ENCODE measurements at regions not wholly inside any gene's neighbourhood (a gene's known extent, or its start where the extent isn't known, plus 50 kb on each side); places are given as distances from the start of the nearest gene placed in this dataset.

- no peak for ATAC-seq
- Mint-ChIP-seq H3K36me3 (no peaks in the 10 kb centered on the region), H3K27ac (no peak overlapping the region), H3K9me3 (no peaks in the 10 kb centered on the region)
- DNase-seq (ENCODE audit: low spot score in 2 of 2), result no peak
Observed at GRCh38 chr6:134866563-134866962, 83.3 kb downstream of the ALDH8A1 start.

GRCh38 chr6:134864558-134864957 is 85.3 kb downstream of the ALDH8A1 start:
- DNase-seq (ENCODE audit: low spot score in 2 of 2) (no peak), ATAC-seq (no peak)
- Mint-ChIP-seq H3K27ac (no peak overlapping the region), H3K9me3 (no peaks in the 10 kb centered on the region), H3K36me3 (no peaks in the 10 kb centered on the region)

GRCh38 chr6:134863763-134864510 is 86.0 kb downstream of the ALDH8A1 start:
- H3K9me3 Mint-ChIP-seq, result no peaks in the 10 kb centered on the region
- DNase-seq (ENCODE audit: low spot score in 2 of 2) (no peak), ATAC-seq (no peak)
- no peaks in the 10 kb centered on the region for H3K36me3 Mint-ChIP-seq
- H3K27ac Mint-ChIP-seq, result no peak overlapping the region

- no peak for DNase-seq (ENCODE audit: low spot score in 2 of 2)
- Mint-ChIP-seq H3K36me3 (no peaks in the 10 kb centered on the region), H3K9me3 (no peaks in the 10 kb centered on the region), H3K27ac (no peak overlapping the region)
- no peak for ATAC-seq
Observed at GRCh38 chr6:134854366-134854765, 95.5 kb downstream of the ALDH8A1 start.

- no peak for ATAC-seq
- no peak overlapping the region for H3K27ac Mint-ChIP-seq
Observed at GRCh38 chr6:134853111-134854055, 96.5 kb downstream of the ALDH8A1 start.

GRCh38 chr6:134851548-134851947 is 98.4 kb downstream of the ALDH8A1 start:
- Mint-ChIP-seq H3K36me3 (no peaks in the 10 kb centered on the region), H3K9me3 (no peaks in the 10 kb centered on the region), H3K27ac (no peak overlapping the region)
- no peak for DNase-seq (ENCODE audit: low spot score in 2 of 2)
- no peak for ATAC-seq

More at GRCh38 chr6:134853111-134854055, 96.5 kb downstream of the ALDH8A1 start:
- Mint-ChIP-seq H3K9me3 (no peaks in the 10 kb centered on the region), H3K36me3 (no peaks in the 10 kb centered on the region)
- DNase-seq (ENCODE audit: low spot score in 2 of 2), result no peak

- DNase-seq (ENCODE audit: low spot score in 2 of 2) (no peak), ATAC-seq (no peak)
- Mint-ChIP-seq H3K36me3 (no peaks in the 10 kb centered on the region), H3K27ac (no peak overlapping the region), H3K9me3 (no peaks in the 10 kb centered on the region)
Observed at GRCh38 chr6:134850721-134851305, 99.1 kb downstream of the ALDH8A1 start.

GRCh38 chr6:134849920-134850447 is 99.9 kb downstream of the ALDH8A1 start:
- no peak overlapping the region for H3K27ac Mint-ChIP-seq
- DNase-seq (ENCODE audit: low spot score in 2 of 2) (no peak), ATAC-seq (no peak)
- H3K36me3 Mint-ChIP-seq, result no peaks in the 10 kb centered on the region
- no peaks in the 10 kb centered on the region for H3K9me3 Mint-ChIP-seq

- no peaks in the 10 kb centered on the region for H3K9me3 Mint-ChIP-seq
- DNase-seq (ENCODE audit: low spot score in 2 of 2) (no peak), ATAC-seq (no peak)
- H3K36me3 Mint-ChIP-seq, result no peaks in the 10 kb centered on the region
- H3K27ac Mint-ChIP-seq, result no peak overlapping the region
Observed at GRCh38 chr6:134848076-134848475, 101.8 kb downstream of the ALDH8A1 start.

- ATAC-seq (no peak), DNase-seq (ENCODE audit: low spot score in 2 of 2) (no peak)
- H3K27ac Mint-ChIP-seq, result no peak overlapping the region
- no peaks in the 10 kb centered on the region for H3K9me3 Mint-ChIP-seq
- no peaks in the 10 kb centered on the region for H3K36me3 Mint-ChIP-seq
Observed at GRCh38 chr6:134846865-134847264, 103.0 kb downstream of the ALDH8A1 start.

- H3K27ac Mint-ChIP-seq, result no peak overlapping the region
- no peaks in the 10 kb centered on the region for H3K9me3 Mint-ChIP-seq
- no peaks in the 10 kb centered on the region for H3K36me3 Mint-ChIP-seq
- DNase-seq (ENCODE audit: low spot score in 2 of 2) (no peak), ATAC-seq (no peak)
Observed at GRCh38 chr6:134846031-134846430, 103.9 kb downstream of the ALDH8A1 start.

- DNase-seq (ENCODE audit: low spot score in 2 of 2), result no peak
- Mint-ChIP-seq H3K27ac (no peak overlapping the region), H3K36me3 (no peaks in the 10 kb centered on the region), H3K9me3 (no peaks in the 10 kb centered on the region)
- no peak for ATAC-seq
Observed at GRCh38 chr6:134844120-134844519, 105.8 kb downstream of the ALDH8A1 start.

GRCh38 chr6:134840086-134840867 is 109.6 kb downstream of the ALDH8A1 start:
- H3K27ac Mint-ChIP-seq, result no peak overlapping the region
- no peaks in the 10 kb centered on the region for H3K9me3 Mint-ChIP-seq
- ATAC-seq (no peak), DNase-seq (ENCODE audit: low spot score in 2 of 2) (no peak)
- H3K36me3 Mint-ChIP-seq, result no peaks in the 10 kb centered on the region

- DNase-seq (ENCODE audit: low spot score in 2 of 2) (no peak), ATAC-seq (no peak)
- no peaks in the 10 kb centered on the region for H3K9me3 Mint-ChIP-seq
- no peak overlapping the region for H3K27ac Mint-ChIP-seq
- no peaks in the 10 kb centered on the region for H3K36me3 Mint-ChIP-seq
Observed at GRCh38 chr6:134835993-134836392, 113.9 kb downstream of the ALDH8A1 start.

- DNase-seq (ENCODE audit: low spot score in 2 of 2) (no peak), ATAC-seq (no peak)
- no peaks in the 10 kb centered on the region for H3K36me3 Mint-ChIP-seq
- no peaks in the 10 kb centered on the region for H3K9me3 Mint-ChIP-seq
- no peak overlapping the region for H3K27ac Mint-ChIP-seq
Observed at GRCh38 chr6:134830940-134831339, 119.0 kb downstream of the ALDH8A1 start.

- no peak for ATAC-seq
- H3K9me3 Mint-ChIP-seq, result no peaks in the 10 kb centered on the region
- H3K36me3 Mint-ChIP-seq, result no peaks in the 10 kb centered on the region
- DNase-seq (ENCODE audit: low spot score in 2 of 2), result no peak
- no peak overlapping the region for H3K27ac Mint-ChIP-seq
Observed at GRCh38 chr6:134830194-134830593, 119.7 kb downstream of the ALDH8A1 start.
